Breast epithelium (tissue), 3 donors: ENCODE measurements at regions not wholly inside any gene's neighbourhood (a gene's known extent, or its start where the extent isn't known, plus 50 kb on each side); places are given as distances from the start of the nearest gene placed in this dataset.

ENCODE experiments used
- CTCF ChIP-seq, 3 donors: fragments of 450-650 bp; IDR thresholded peaks; one replicate each; pipeline ENCODE4 v1.5.1; 2016 to 2017; ENCODE audit warnings: antibody characterized with exemption in 3 of 3, mild to moderate bottlenecking in 3 of 3, moderate library complexity in 3 of 3
- POLR2A ChIP-seq: fragments of 450-650 bp; IDR thresholded peaks from one replicate; pipeline ENCODE4 v1.6.1; 2016; ENCODE audit warnings: antibody characterized with exemption, mild to moderate bottlenecking, moderate library complexity
- POLR2AphosphoS5 ChIP-seq, 3 donors: sonication (generic); formaldehyde crosslinking; IDR thresholded peaks; one replicate each; pipeline ENCODE4 v1.6.1; 2017; ENCODE audit warnings: antibody characterized with exemption in 3 of 3

GRCh38 chr12:126021675-126022074 lies 956.4 kb downstream of the AACS start:
- TF ChIP-seq POLR2AphosphoS5 (IDR thresholded peaks at IDR 0.05): no peak
- TF ChIP-seq CTCF (IDR thresholded peaks at IDR 0.05): no peak
- no peak for TF ChIP-seq POLR2A
